Naive thymus-derived CD4-positive, alpha-beta T cell (primary cell): ENCODE measurements at regions not wholly inside any gene's neighbourhood (a gene's known extent, or its start where the extent isn't known, plus 50 kb on each side); places are given as distances from the start of the nearest gene placed in this dataset.

ENCODE experiments used
- ATAC-seq: fragments of 150-1000 bp; cut with Tn5 transposase; 2 replicates; pipeline ENCODE4 v1.10.0; 2021; ENCODE audit warnings: mild to moderate bottlenecking, moderate library complexity
- CTCF ChIA-PET: fragments of 350-600 bp; sonication (Branson Sonifier 250); formaldehyde crosslinking; loops from one replicate; lab custom pipeline; 2021; ENCODE audit warnings: antibody characterized with exemption; lab: Charles Lee
- POLR2A ChIA-PET: fragments of 350-600 bp; sonication (Branson Sonifier 250); formaldehyde crosslinking; loops from one replicate; lab custom pipeline; 2021; ENCODE audit warnings: antibody characterized with exemption, inconsistent platforms; lab: Charles Lee
- DNase-seq, 9 donors: peaks; one replicate each; pipeline versions ENCODE4 v3.0.0 to v3.0.0-alpha.2; 2020 to 2022; ENCODE audit warnings: mixed read lengths in 1 of 9
- H3K27ac ChIP-seq: one replicate; pipeline ENCODE4 v1.7.0; 2013; ENCODE audit warnings: mild to moderate bottlenecking, low read depth, low read length, moderate library complexity
- H3K27me3 ChIP-seq, 2 donors: one replicate each; pipeline ENCODE4 v1.7.0; 2013; ENCODE audit warnings: low read length in 2 of 2, mild to moderate bottlenecking in 2 of 2, moderate library complexity in 2 of 2; ENCODE audit not compliant: control insufficient read depth in 2 of 2, insufficient read depth in 2 of 2
- H3K36me3 ChIP-seq, 3 experiments: 1 replicate in 2 of 3; 2 replicates in 1 of 3; pipeline ENCODE4 v1.7.0; 2013; ENCODE audit warnings: low read length in 3 of 3, mild to moderate bottlenecking in 3 of 3, moderate library complexity in 1 of 3; ENCODE audit not compliant: insufficient read depth in 3 of 3, control insufficient read depth in 2 of 3
- H3K4me1 ChIP-seq, 2 donors: one replicate each; pipeline ENCODE4 v1.7.0; 2013; ENCODE audit warnings: low read length in 2 of 2, mild to moderate bottlenecking in 2 of 2, moderate library complexity in 1 of 2; ENCODE audit not compliant: control insufficient read depth in 2 of 2, insufficient read depth in 2 of 2
- H3K4me3 ChIP-seq: 2 replicates; pipeline ENCODE4 v1.7.0; 2013; ENCODE audit warnings: mild to moderate bottlenecking, low read length
- H3K9me3 ChIP-seq, 3 experiments: 1 replicate in 2 of 3; 2 replicates in 1 of 3; pipeline ENCODE4 v1.7.0; 2013; ENCODE audit warnings: low read length in 3 of 3; ENCODE audit not compliant: control insufficient read depth in 2 of 3
- H3K27ac Mint-ChIP-seq, 9 donors: one replicate each; pipeline ENCODE4 v1.8.0; 2020 to 2022; ENCODE audit warnings: mixed read lengths in 9 of 9, mild to moderate bottlenecking in 8 of 9, moderate library complexity in 5 of 9, inconsistent platforms in 2 of 9
- H3K27me3 Mint-ChIP-seq, 5 donors: one replicate each; pipeline ENCODE4 v1.8.0; 2021 to 2022; ENCODE audit warnings: mixed read lengths in 5 of 5, mild to moderate bottlenecking in 1 of 5
- H3K36me3 Mint-ChIP-seq, 5 donors: one replicate each; pipeline ENCODE4 v1.8.0; 2020 to 2022; ENCODE audit warnings: mixed read lengths in 5 of 5, mild to moderate bottlenecking in 3 of 5, inconsistent platforms in 1 of 5
- H3K4me1 Mint-ChIP-seq, 7 donors: one replicate each; pipeline ENCODE4 v1.8.0; 2020 to 2022; ENCODE audit warnings: mixed read lengths in 7 of 7, mild to moderate bottlenecking in 3 of 7, inconsistent platforms in 1 of 7
- H3K4me3 Mint-ChIP-seq, 10 donors: one replicate each; pipeline ENCODE4 v1.8.0; 2020 to 2022; ENCODE audit warnings: mild to moderate bottlenecking in 10 of 10, mixed read lengths in 10 of 10, moderate library complexity in 6 of 10, inconsistent platforms in 2 of 10
- H3K9me3 Mint-ChIP-seq, 11 donors: one replicate each; pipeline ENCODE4 v1.8.0; 2020 to 2022; ENCODE audit warnings: mixed read lengths in 11 of 11, mild to moderate bottlenecking in 4 of 11, inconsistent platforms in 1 of 11, moderate library complexity in 1 of 11
- intact Hi-C, 2 donors: fragments of 100-400 bp; cut with micrococcal nuclease; formaldehyde crosslinking; loops; one replicate each; pipeline ENCODE4 v1.15.1; 2023

- intact Hi-C loops, result no loop called here
- Histone ChIP-seq H3K4me3 (no peak overlapping the region), H3K9me3 (no peaks in the 10 kb centered on the region), H3K4me1 (no peaks in the 10 kb centered on the region), H3K27ac (no peak overlapping the region), H3K36me3 (no peaks in the 10 kb centered on the region), H3K27me3 (no peaks in the 10 kb centered on the region)
- Mint-ChIP-seq H3K4me1 (no peaks in the 10 kb centered on the region), H3K9me3 (peaks cover 0 to 11% (median 4%) of the 10 kb centered on the region in 11 donors), H3K4me3 (no peak overlapping the region), H3K27me3 (peaks cover 0 to 19% (median 0%) of the 10 kb centered on the region in 5 donors), H3K27ac (no peak overlapping the region), H3K36me3 (peaks cover 0 to 4% (median 0%) of the 10 kb centered on the region in 5 donors)
- ATAC-seq, result no peak
- no peak for DNase-seq
- ChIA-PET POLR2A (no interaction called here), CTCF (no interaction called here)
Observed at GRCh38 chr10:121312587-121312986, 285.7 kb downstream of the FGFR2 start.

GRCh38 chr10:121313119-121313875, 284.9 kb downstream of the FGFR2 start:
- H3K27me3 Mint-ChIP-seq, result peaks cover 0 to 19% (median 0%) of the 10 kb centered on the region in 5 donors
- POLR2A ChIA-PET, result no interaction called here
- no peaks in the 10 kb centered on the region for H3K4me1 ChIP-seq
- peaks cover 0 to 11% (median 4%) of the 10 kb centered on the region in 11 donors for H3K9me3 Mint-ChIP-seq
- no peak for ATAC-seq
- no peak overlapping the region for H3K27ac Mint-ChIP-seq
- peaks cover 0 to 4% (median 0%) of the 10 kb centered on the region in 5 donors for H3K36me3 Mint-ChIP-seq
- H3K9me3 ChIP-seq, result no peaks in the 10 kb centered on the region
- CTCF ChIA-PET, result no interaction called here
- no peaks in the 10 kb centered on the region for H3K4me1 Mint-ChIP-seq
- no peak overlapping the region for H3K27ac ChIP-seq
- H3K4me3 ChIP-seq, result no peak overlapping the region
- intact Hi-C loops, result no loop called here
- H3K27me3 ChIP-seq, result no peaks in the 10 kb centered on the region
- H3K4me3 Mint-ChIP-seq, result no peak overlapping the region
- H3K36me3 ChIP-seq, result no peaks in the 10 kb centered on the region
- DNase-seq, result no peak

- no peak for DNase-seq
- Mint-ChIP-seq H3K36me3 (peaks cover 0 to 3% (median 0%) of the 10 kb centered on the region in 5 donors), H3K4me3 (no peak overlapping the region), H3K27me3 (peaks cover 0 to 9% (median 3%) of the 10 kb centered on the region in 5 donors), H3K9me3 (peaks cover 0 to 18% (median 2%) of the 10 kb centered on the region in 11 donors), H3K27ac (no peak overlapping the region), H3K4me1 (no peaks in the 10 kb centered on the region)
- ATAC-seq, result no peak
- intact Hi-C loops, result no loop called here
- ChIA-PET POLR2A (no interaction called here), CTCF (no interaction called here)
- Histone ChIP-seq H3K4me3 (no peak overlapping the region), H3K4me1 (no peaks in the 10 kb centered on the region), H3K9me3 (no peaks in the 10 kb centered on the region), H3K27ac (no peak overlapping the region), H3K27me3 (no peaks in the 10 kb centered on the region), H3K36me3 (no peaks in the 10 kb centered on the region)
Observed at GRCh38 chr10:121316432-121316831, 281.8 kb downstream of the FGFR2 start.

DNA sequence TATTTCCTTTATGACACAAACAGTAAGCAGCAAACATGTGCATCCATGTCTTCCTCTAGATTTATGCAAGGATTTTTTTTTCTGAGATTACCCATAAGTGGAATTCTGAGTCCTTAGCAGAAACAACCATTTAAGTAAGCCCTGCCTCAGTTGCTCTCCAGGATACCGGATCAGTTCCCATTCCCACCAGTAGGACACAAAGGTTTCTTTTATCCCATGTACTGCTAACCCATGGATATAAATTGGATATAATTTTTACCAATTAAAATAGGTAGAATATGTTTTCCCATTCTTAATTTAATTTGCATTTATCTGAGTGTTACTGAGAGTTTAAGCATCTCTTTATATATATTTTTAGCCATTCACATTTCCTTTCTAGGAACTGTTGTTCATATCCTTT, 280.9 kb downstream of the FGFR2 start:
- Mint-ChIP-seq H3K4me1 (no peaks in the 10 kb centered on the region), H3K36me3 (no peaks in the 10 kb centered on the region), H3K27ac (no peak overlapping the region), H3K27me3 (peaks cover 0 to 9% (median 5%) of the 10 kb centered on the region in 5 donors), H3K9me3 (peaks cover 0 to 18% (median 0%) of the 10 kb centered on the region in 11 donors), H3K4me3 (no peak overlapping the region)
- H3K9me3 ChIP-seq, result no peaks in the 10 kb centered on the region
- H3K4me1 ChIP-seq, result no peaks in the 10 kb centered on the region
- DNase-seq, result no peak
- H3K36me3 ChIP-seq, result no peaks in the 10 kb centered on the region
- ATAC-seq, result no peak
- no peak overlapping the region for H3K27ac ChIP-seq
- intact Hi-C loops, result no loop called here
- POLR2A ChIA-PET, result no interaction called here
- CTCF ChIA-PET, result no interaction called here
- H3K27me3 ChIP-seq, result no peaks in the 10 kb centered on the region
- H3K4me3 ChIP-seq, result no peak overlapping the region

DNA sequence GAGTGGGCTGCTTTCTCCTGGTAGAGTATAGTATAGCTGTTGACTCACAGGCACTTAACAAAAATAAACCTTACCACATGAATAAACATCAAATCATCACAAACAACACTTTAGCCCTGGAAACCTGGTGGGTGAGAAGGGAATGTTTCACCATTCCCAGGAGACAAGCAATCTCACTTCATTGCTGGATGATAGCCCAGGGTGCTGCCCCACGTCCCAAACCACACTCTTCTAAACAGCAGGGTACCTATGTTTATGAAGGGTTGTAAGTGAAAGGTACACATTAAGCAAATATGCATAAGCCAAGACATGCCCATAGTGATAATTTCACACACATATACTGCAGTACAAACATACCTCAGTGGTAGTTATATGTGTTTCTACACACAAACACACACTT, 276.2 kb downstream of the FGFR2 start:
- Mint-ChIP-seq H3K27ac (no peak overlapping the region), H3K9me3 (peaks cover 0 to 13% (median 3%) of the 10 kb centered on the region in 11 donors), H3K4me1 (no peaks in the 10 kb centered on the region), H3K36me3 (no peaks in the 10 kb centered on the region), H3K27me3 (peaks cover 0 to 13% (median 5%) of the 10 kb centered on the region in 5 donors), H3K4me3 (no peak overlapping the region)
- POLR2A ChIA-PET, result no interaction called here
- Histone ChIP-seq H3K4me1 (no peaks in the 10 kb centered on the region), H3K27me3 (no peaks in the 10 kb centered on the region), H3K9me3 (no peaks in the 10 kb centered on the region), H3K27ac (no peak overlapping the region), H3K36me3 (no peaks in the 10 kb centered on the region), H3K4me3 (no peak overlapping the region)
- DNase-seq (no peak), ATAC-seq (no peak)
- intact Hi-C loops, result no loop called here
- CTCF ChIA-PET, result no interaction called here

GRCh38 chr10:121322776-121323175, 275.5 kb downstream of the FGFR2 start:
- Mint-ChIP-seq H3K27ac (no peak overlapping the region), H3K4me1 (no peaks in the 10 kb centered on the region), H3K9me3 (peaks cover 0 to 17% (median 3%) of the 10 kb centered on the region in 11 donors), H3K36me3 (no peaks in the 10 kb centered on the region), H3K4me3 (no peak overlapping the region), H3K27me3 (peaks cover 0 to 13% (median 5%) of the 10 kb centered on the region in 5 donors)
- intact Hi-C loops, result no loop called here
- CTCF ChIA-PET, result no interaction called here
- H3K36me3 ChIP-seq, result no peaks in the 10 kb centered on the region
- H3K4me1 ChIP-seq, result no peaks in the 10 kb centered on the region
- POLR2A ChIA-PET, result no interaction called here
- no peak overlapping the region for H3K27ac ChIP-seq
- DNase-seq, result no peak
- no peak for ATAC-seq
- no peaks in the 10 kb centered on the region for H3K9me3 ChIP-seq
- no peak overlapping the region for H3K4me3 ChIP-seq
- no peaks in the 10 kb centered on the region for H3K27me3 ChIP-seq

GRCh38 chr10:121323443-121323842, 274.8 kb downstream of the FGFR2 start:
- H3K36me3 ChIP-seq, result no peaks in the 10 kb centered on the region
- ATAC-seq (no peak), DNase-seq (no peak)
- H3K4me1 ChIP-seq, result no peaks in the 10 kb centered on the region
- Mint-ChIP-seq H3K9me3 (peaks cover 0 to 11% (median 2%) of the 10 kb centered on the region in 11 donors), H3K27ac (no peak overlapping the region), H3K4me3 (no peak overlapping the region), H3K36me3 (no peaks in the 10 kb centered on the region), H3K27me3 (peaks cover 0 to 13% (median 5%) of the 10 kb centered on the region in 5 donors), H3K4me1 (no peaks in the 10 kb centered on the region)
- H3K27me3 ChIP-seq, result no peaks in the 10 kb centered on the region
- no peak overlapping the region for H3K4me3 ChIP-seq
- intact Hi-C loops, result no loop called here
- ChIA-PET POLR2A (no interaction called here), CTCF (no interaction called here)
- no peaks in the 10 kb centered on the region for H3K9me3 ChIP-seq
- no peak overlapping the region for H3K27ac ChIP-seq
